ENCODE measurements at regions not wholly inside any gene's neighbourhood (a gene's known extent, or its start where the extent isn't known, plus 50 kb on each side); places are given as distances from the start of the nearest gene placed in this dataset.

DNA sequence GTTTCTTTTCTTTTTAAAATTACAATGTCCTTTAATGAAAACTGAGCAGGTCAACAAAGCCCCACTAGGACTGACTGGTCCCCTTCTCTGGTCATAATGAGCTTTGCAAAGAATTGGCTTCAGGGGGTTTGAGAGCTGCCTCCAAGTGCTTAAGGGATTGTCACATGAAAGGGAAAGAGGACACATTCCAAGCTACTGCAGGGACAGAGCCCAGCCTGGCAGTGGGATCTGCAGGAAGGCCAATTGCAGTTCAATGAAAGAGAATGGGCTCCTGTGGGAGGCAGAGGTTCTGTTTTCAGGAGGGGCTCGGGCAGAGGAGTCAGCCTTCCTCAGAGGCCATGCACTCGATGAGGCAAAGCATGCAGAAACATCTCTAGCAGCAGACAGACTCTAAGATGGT, 84.1 kb upstream of the ACKR3 start:
- TF ChIP-seq, protein P1, sequence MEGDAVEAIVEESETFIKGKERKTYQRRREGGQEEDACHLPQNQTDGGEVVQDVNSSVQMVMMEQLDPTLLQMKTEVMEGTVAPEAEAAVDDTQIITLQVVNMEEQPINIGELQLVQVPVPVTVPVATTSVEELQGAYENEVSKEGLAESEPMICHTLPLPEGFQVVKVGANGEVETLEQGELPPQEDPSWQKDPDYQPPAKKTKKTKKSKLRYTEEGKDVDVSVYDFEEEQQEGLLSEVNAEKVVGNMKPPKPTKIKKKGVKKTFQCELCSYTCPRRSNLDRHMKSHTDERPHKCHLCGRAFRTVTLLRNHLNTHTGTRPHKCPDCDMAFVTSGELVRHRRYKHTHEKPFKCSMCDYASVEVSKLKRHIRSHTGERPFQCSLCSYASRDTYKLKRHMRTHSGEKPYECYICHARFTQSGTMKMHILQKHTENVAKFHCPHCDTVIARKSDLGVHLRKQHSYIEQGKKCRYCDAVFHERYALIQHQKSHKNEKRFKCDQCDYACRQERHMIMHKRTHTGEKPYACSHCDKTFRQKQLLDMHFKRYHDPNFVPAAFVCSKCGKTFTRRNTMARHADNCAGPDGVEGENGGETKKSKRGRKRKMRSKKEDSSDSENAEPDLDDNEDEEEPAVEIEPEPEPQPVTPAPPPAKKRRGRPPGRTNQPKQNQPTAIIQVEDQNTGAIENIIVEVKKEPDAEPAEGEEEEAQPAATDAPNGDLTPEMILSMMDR (IDR thresholded peaks at IDR 0.05), result no peak
- TF ChIP-seq POLR2A (IDR thresholded peaks at IDR 0.05), result no peak
